Superior temporal gyrus (tissue), 1 donor: ENCODE measurements at regions not wholly inside any gene's neighbourhood (a gene's known extent, or its start where the extent isn't known, plus 50 kb on each side); places are given as distances from the start of the nearest gene placed in this dataset.
A peak's percentile ranks its signal among the peaks of the same experiment; 100 is the strongest.

Source experiments
- DNase-seq: peaks from one replicate; pipeline ENCODE4 v3.0.0-alpha.2; 2016; ENCODE audit errors: extremely low spot score

DNA sequence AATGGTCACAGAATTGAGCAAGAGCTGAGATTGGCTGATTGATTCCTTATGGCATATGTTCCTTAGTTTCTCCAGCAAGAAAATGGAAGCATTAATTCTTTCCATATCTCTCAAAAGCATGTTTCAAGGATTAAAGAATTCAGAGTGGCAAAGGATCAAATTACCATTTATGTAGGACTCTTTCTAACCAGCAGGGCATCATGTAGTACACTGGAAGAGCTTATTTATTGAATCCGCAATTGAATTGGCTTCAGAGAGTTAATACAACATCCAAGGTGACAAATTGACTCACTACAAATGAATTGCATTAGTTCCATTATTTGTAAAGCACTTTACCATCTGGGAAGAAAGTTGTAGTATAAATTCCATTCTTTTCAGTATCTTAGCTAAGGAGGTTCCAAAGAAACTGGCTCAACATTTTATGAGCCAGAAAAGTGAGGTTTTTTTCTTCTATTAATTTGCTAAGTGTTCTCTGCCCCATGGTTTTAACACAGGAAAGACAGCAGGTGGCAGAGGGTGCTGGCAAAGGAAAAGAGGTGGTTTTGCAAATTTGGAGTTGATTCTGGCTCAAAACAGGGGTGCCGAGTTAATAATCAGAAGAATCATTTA lies 409.9 kb downstream of the MTX2 start:
- DNase-seq = no peak

DNA sequence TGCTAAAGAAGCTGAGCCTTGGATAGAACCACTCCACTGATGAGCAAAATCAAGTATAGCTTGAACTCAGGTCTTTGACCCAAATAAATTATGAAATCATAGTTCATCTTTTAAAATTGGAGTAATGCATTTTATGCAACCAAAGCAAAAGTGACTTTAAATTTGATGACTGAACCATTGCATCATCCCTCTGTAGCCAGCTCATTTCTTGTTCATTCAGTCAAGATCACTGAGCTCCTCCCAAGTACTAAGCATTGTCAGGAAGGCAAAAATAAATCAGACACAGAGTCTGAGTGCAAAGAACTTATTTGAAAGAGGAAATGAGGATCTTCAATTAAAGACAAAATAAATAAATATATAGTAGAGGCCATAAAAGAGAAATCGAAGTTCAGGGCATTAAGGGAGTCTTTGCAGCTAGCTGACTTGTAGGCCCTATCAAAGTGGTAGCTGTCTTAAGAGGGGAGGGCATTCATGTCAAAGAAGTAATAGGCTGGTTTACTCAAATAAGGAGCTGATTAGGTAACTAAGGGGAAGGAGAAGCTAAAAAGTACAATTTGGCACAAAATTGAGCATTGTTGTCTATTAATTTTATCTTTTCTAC lies 411.8 kb downstream of the MTX2 start:
- DNase-seq = no peak

DNA sequence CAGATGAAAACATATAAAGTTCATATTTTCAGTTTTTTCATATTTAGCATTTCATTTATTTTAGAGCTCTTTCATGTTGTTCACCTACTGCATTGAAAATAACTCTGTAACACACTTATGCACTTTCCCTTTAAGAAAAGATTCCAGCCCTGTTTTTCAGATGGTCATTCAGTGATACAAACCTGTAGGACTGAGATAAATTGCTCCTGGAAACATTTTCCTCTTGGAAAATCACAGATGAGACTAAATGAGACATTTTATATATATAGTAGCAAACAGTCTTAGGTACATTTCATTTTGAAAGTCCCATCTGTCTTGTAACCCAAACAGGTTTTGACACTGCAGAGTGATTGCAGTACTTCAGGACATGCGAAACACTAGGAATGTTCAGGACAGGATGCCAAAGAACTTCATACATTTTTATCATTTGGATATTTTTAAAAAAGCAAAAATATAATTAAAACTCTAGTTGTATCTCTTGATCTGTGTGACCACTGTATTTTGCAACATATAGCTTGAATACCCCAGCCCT lies 412.4 kb downstream of the MTX2 start:
- peak; percentile 13 for DNase-seq

DNA sequence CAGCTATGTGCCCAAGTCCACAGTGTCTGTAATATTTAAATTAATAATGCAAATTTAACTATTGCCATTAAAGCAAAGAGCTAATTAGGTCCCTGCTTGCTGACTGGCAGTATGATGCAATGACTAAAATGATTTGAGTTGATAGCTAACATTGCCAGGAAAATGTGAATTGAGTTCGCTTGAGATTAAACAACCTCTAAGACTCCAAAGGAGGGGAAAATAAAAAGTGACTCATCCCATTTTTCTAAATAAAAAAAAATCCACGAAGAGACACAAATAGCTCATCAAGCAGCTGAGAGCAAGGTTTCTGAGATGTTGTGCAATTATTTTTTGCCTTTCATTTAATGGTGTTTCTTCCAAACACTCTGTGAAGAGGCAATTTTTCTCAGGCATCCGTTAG lies 413.0 kb downstream of the MTX2 start:
- no peak for DNase-seq

DNA sequence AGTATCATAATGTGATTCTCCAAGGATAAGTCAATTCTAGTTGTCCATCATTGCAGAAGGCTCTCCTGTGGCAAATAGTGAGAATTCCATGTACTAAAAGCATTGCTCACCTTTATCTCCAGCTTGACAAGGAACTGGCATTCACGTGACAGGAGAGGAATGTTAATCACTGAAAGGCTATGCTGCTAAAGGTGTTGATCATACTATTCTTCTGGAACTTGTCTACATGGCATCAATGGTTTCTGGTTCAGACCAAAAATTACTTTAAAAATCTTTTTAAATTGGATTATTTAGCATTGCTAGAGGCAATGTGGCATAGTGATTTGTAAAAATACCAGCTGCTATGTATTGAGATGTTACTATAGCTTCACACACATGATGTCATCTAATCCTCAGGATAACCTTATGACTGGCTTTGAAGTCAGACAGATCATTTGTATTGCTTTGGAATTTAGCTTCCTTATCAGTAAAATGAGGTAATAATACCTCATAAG lies 414.4 kb downstream of the MTX2 start:
- no peak for DNase-seq

DNA sequence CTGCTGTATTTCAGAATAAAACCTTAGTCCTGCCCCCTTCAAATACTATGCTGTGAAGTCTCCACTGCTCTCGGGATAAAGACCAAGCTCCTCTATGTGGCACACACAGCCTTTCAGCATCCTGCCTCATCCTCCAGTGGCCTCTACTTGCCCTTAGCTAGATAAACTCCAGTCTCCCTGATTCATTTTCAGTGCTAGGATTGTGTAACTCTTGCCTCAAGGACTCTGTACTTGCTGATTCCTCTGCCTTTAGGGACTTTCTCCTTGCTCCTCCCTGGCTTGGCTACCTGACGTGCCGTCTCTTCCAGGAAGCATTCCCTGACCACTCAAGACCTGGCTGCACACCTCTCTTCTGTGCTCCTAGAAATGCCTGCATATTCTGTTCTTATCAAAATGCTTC lies 416.7 kb downstream of the MTX2 start:
- no peak for DNase-seq

DNA sequence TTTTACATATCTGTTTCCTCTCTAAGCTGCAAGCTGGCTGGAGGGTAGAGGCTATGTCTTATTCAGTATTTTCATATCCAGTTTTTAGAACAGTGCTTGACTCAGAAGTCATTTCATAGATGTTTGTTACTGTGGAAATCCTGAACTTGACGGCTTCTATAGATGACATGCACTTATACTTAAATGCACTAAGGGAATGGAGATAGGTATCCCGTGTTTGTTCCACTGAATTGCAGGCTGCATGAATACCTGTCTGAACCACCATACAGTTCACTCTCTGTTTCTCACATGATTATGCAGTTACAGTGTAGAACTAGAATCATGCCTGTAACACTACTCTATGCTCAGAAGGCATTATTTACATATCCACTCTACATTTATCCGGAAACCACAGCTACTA lies 417.1 kb downstream of the MTX2 start:
- no peak for DNase-seq

DNA sequence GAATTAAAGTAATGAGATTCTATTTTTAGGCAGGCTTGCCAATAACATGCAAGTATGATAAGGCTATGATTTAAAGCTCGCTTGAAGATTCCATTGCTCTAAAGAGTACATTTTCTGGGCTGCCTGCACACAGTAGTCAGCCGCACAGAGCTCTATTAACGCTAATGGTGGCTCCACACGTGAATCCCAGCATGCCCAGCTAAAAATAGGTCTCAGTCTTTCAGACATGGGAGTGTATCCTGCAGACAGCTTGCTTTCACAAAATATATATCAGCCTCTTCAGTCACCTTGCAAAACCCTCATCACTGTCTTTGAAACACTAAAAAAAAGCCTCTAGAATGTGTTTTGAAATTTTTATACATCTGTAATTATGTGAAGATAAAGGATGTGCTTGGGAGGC lies 418.1 kb downstream of the MTX2 start:
- DNase-seq = no peak

DNA sequence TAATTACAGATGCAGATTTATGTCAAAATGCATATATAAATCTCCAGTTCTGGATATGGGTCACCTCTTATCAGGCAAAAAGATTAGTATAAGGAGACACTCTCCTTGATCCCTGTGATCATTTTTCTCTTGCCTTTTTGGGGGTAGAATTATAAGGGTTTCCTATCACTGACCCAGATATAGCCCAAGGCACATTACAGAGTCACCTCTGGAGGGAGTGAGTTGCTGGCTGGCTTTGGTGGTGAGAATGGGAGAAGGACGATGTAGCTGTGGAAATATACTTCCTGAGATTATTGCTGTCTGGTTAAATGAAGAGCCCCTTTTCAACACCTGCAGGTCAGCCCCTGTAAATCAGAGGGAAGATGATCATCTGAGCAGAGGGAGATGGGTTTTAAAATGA lies 418.7 kb downstream of the MTX2 start:
- no peak for DNase-seq

DNA sequence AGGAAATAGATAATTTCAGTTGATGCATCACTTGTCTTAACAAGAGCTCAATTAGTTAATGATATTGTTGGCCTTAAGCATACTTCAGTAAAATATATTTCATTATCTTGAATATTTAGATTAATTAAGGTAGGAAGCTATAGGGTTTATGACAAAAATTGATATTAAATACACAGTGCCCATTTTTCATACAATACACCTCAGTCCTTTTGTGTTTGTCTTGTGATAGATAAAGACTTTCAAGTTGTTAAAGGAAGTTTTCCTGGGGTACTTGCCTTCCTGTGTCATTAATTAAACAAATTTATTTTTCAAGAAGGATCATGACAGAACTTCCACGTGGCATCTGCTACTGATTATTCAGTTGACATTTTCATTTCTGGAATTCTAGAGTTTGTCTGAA lies 420.5 kb downstream of the MTX2 start:
- no peak for DNase-seq

DNA sequence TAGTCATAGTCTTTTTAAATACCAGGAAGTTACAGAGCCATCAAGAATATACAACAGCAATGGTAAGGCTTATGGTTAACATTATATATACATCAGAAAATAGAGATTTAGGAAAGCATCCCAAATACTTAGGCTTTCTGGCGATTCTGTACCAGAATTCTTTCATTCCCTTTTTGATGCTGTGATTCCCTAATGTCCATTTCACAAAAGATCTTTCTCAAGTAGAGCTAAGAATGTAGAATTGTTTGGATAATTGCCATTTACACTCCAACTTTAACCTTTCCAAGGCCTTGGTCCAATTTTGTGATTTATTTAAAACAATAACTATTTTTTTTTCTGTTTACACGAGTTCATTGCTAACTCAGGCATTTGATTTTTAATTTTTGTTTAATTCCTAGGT lies 422.2 kb downstream of the MTX2 start:
- DNase-seq = no peak

DNA sequence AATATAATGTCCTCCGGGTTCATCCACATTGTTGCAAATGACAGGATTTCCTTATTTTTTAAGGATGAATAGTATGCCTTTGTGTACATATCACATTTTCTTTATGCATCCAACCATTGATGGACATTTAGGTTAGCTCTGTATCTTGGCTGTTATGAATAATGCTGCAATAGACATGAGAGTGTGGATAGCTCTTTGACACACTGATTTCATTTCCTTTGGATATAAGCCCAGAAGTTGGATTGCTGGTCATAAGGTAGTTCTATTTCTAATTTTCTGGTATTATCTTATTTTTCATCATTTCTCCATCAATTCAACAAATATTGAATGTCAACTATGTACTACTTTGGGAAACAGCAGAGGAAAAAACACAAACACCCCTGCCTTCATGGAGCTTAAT lies 423.3 kb downstream of the MTX2 start:
- no peak for DNase-seq

DNA sequence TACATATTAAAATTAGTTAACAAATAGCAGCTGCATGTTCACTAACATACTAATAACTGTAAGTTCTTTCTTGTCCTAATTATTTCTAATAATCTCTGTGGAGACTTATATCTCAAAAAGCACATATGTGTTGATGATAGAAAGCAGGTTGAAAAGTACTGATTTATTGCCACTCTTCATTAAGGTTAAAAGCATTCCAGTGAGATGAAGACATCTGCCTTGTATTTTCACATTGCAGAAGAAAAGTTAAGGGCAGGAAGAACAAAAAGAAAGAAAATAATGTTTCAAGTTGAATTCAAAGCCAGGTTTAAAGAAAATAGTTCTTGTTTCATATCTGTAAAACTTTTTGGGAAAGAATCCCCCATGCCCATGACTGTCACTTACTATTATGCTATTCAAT lies 429.9 kb downstream of the MTX2 start:
- no peak for DNase-seq

DNA sequence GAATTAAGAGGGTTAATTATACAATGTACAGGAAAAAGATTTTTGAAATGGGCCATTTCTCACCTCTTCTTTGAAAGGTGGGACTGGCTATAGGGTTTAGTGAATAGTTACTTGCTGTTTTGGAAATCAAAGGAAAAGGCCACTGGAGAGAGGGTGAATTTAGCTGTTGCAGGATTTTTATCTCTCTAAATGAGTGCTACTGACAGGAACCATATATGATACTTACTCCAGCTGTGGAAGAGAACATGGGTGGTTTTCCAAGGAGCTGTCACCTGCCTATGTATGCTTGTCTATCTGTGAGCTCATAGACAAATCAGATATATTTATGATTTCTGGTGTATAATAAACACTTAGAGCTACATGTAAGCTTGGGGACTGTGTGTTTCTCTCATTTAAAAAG lies 430.4 kb downstream of the MTX2 start:
- no peak for DNase-seq

DNA sequence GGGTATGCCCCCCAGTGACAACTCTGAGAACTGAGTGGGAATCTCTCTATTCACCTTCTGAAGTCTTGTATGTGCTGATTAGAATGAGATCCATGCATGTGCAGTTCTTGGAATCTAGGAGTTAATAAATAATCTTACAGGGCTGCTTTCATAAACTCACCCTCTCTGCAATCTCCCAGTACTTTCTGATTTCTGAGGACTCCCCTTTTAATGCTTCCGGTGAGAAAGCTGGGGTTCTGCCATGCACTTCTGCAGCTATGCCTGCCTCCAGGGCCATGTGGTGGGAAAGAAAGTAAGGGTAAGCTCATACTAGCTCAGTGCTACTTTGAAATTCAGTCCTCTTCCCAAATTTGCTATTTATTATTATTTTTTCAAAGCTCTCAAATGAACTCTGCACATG lies 432.9 kb downstream of the MTX2 start:
- no peak for DNase-seq

DNA sequence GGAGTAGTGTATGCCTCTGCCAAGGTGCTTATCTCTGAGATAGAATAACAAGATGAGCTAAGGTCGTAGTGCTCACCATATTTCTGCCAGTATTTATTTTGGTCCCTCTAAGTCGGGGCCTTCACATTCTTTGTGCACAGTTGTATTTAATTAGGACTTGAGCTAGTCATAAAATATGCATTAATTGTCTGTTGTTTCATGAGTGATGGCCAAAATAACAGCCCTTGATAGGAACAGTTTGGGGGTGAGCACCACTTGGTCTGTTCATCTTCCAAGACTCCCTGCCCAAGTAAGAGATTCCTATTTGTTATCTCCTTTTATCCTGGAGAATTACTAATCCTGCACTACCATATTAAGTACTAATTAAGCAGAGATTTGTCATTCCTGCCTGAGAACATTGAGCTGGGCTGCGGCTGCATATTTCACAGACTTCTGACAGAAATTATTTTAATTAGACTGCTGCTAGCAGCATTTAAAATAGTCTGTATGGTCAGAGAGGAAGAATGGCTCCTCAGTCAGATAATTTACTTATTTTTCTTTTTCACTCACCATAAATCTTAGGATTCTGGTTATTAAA lies 435.1 kb downstream of the MTX2 start:
- no peak for DNase-seq

DNA sequence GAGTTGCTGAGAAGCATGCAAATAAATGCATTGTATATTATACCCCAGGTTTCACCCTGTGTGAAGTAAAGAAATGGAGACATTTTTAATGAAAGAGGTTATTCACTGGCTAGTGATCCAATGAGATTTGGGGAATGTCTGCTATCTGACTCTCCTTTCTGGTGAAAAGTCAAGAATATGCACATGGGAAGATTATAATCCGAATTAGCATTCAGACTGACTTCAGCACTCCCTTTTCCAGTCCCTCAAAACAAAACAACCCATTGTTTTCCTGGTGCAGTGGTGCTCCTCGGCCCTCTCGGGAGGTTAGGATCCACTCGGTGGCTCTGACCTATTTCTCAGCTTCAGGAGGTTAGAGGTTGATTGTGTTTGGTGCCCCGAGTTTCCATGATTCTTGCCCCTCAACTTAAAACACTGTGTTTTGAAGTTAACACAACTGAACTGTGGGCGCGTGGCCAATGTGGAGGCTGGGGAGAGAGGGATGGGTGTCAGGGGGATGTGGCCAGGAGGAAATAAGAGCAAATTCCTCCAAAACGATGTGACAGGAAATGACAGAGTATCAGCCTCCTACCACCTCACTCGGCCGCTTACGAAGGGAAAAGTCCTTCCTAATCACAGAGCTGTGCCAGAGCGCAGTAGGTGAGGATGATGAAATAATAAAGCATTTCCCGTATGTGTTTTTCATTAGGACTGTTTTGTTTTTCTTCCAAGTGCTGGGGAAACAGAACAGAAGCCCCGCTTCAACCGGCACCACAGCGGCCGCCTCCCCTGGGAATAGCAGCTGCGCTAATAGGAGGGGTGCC lies 440.1 kb downstream of the MTX2 start:
- no peak for DNase-seq

DNA sequence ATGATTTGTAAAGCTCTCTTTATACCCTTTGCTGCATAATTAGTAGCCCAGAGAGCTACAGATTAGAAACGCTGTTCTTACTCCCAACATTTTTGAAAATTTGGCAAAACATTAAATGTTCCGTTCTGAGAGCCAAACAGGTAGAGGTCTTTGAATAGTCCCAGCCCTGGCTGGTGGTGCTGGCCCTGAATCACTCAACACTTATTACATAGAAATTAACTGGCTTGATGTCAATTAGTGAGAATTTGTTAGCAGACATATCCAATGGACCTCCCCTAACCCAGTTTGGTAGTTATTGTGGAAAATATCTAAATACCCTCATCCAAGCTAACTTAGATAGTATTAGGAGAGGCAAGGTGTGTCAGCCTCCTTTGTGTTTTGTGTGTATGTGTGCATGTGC lies 440.7 kb downstream of the MTX2 start:
- no peak for DNase-seq

DNA sequence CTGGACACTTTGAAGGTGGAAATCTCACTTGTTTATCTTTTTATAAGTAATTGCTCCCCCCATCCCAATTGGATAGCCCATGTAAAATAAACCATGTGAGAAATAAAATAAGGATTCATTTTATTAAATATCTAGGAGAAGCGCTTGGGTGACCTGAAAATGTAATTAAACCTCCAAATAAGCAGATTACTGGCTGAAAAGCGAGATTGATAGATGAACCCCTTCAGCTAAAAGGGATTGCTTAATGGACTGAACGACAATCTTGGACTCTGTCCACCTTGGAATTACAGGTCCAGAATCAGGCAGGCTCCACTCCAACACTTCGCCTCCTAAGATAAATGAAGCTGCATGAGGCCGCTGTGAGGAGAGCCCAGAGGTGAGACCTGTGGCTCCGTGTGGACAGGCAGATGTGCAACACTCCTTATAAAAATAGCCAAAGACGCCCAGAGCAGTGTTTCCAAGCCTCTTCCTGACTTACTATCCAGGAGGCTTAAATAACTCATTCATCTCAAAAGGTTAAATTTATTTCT lies 441.5 kb downstream of the MTX2 start:
- DNase-seq = no peak

DNA sequence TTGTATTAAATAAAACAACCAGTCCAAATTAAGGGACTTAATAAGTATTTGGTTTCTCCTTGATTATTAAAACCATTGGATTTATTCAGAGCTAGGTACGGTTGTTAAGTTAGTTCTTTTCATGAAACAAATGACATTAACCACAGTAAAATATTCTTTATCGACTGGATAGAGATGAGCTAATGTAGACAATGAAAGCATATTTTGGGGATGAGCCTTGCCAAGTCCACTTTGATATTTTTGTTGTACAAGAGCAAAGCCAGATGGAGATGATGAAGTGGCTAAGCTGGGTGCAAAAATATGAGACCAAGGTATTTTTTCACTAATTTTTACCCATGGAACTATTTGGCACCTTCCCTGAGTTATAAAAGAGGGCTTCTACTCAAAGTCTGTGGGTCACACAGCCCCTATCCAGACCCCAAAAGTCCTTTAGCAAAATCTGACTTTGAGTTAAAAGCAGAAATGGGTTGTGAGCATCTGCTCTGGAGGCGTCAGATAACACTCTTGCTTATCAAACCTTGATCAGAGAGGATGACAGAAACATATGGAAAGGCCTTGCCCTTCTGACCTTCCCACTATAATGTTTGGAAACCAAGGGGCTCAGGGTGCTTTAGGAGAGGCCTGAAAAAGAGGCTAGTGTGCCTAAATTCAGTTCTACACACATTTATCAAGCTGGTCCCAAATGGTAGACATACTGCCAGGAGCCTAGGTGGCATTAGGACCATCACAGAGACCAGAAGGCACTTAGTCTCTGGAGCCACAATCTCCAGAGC lies 456.8 kb downstream of the MTX2 start:
- no peak for DNase-seq

DNA sequence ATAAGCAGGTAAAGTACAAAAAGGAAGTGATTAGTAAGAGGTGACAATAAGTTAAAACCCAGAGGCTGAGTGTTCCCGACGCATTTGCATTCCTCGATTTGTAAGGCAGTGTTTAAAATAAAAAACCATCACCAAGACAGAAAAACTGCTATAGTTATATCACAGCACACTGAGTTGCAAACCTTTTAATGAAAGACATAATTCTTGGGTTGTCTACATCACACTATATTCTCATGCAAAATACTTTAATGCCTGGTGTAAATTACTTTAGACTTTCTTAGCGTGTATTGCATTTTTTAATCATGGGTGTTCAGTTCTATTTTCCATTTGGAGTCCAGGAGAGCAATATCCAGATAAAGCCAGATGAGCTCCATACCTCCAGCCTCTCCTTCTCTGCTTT lies 458.5 kb downstream of the MTX2 start:
- DNase-seq = no peak
